ENCODE measurements at regions not wholly inside any gene's neighbourhood (a gene's known extent, or its start where the extent isn't known, plus 50 kb on each side); places are given as distances from the start of the nearest gene placed in this dataset.

DNA sequence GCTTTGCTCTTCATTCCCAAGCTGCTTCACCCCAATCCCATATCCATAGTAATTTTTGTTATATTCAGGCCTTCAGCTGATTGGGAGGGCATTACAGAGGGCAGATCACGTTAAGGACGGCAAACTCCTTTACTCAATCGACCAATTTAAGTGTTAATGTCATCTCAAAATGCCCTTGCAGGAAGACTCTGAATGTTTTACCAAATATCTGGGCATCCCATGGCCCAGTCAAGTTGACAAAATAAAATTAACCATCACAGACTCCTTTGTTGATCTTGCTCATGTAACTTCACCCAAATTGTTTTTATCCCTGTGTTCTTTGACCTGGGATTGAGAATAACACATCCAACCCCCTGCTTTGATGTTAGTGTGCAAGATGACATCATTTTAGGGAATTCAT lies 1018.3 kb upstream of the LCORL start:
- no peaks in the 10 kb centered on the region for H3K4me1 ChIP-seq (ENCODE audit: control insufficient read depth in 1 of 2, low read depth in 2 of 2)
- H3K36me3 ChIP-seq: no peaks in the 10 kb centered on the region
- H3K27me3 ChIP-seq (replicated peaks; ENCODE audit: insufficient read depth): no peaks in the 10 kb centered on the region
- no peak for DNase-seq (ENCODE audit: low spot score)
- no peak overlapping the region for H3K4me3 ChIP-seq
- no peaks in the 10 kb centered on the region for H3K9me3 ChIP-seq
- TF ChIP-seq, protein P1, sequence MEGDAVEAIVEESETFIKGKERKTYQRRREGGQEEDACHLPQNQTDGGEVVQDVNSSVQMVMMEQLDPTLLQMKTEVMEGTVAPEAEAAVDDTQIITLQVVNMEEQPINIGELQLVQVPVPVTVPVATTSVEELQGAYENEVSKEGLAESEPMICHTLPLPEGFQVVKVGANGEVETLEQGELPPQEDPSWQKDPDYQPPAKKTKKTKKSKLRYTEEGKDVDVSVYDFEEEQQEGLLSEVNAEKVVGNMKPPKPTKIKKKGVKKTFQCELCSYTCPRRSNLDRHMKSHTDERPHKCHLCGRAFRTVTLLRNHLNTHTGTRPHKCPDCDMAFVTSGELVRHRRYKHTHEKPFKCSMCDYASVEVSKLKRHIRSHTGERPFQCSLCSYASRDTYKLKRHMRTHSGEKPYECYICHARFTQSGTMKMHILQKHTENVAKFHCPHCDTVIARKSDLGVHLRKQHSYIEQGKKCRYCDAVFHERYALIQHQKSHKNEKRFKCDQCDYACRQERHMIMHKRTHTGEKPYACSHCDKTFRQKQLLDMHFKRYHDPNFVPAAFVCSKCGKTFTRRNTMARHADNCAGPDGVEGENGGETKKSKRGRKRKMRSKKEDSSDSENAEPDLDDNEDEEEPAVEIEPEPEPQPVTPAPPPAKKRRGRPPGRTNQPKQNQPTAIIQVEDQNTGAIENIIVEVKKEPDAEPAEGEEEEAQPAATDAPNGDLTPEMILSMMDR (IDR thresholded peaks at IDR 0.05): no peak
- no peak overlapping the region for H3K27ac ChIP-seq
- no peak for ATAC-seq (ENCODE audit: insufficient number of reproducible peaks, low FRiP score, low read depth)

DNA sequence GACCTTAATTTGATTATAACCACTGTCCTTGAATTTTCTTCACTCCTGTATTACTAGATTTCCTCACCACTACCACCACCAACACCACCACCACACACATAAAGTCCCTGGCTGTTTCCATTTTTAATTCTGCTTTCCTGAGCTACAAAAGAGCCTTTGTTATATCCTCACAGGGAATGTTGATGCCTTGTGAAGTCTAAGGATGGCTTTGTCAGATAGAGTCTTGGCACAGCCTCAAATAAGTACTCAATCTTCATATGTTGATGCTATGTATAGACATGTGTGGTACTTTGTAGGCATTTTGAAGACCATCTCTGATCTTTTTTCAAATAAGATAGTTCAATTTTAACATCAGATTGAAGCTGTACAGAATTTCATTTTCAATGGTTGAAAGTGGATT lies 1016.7 kb upstream of the LCORL start:
- Histone ChIP-seq H3K4me3 (no peak overlapping the region), H3K27ac (no peak overlapping the region), H3K4me1 (ENCODE audit: control insufficient read depth in 1 of 2, low read depth in 2 of 2) (no peaks in the 10 kb centered on the region), H3K27me3 (replicated peaks; ENCODE audit: insufficient read depth) (no peaks in the 10 kb centered on the region), H3K36me3 (no peaks in the 10 kb centered on the region), H3K9me3 (no peaks in the 10 kb centered on the region)
- DNase-seq (ENCODE audit: low spot score) (no peak), ATAC-seq (ENCODE audit: insufficient number of reproducible peaks, low FRiP score, low read depth) (no peak)
- TF ChIP-seq, protein P1 (IDR thresholded peaks at IDR 0.05): no peak

DNA sequence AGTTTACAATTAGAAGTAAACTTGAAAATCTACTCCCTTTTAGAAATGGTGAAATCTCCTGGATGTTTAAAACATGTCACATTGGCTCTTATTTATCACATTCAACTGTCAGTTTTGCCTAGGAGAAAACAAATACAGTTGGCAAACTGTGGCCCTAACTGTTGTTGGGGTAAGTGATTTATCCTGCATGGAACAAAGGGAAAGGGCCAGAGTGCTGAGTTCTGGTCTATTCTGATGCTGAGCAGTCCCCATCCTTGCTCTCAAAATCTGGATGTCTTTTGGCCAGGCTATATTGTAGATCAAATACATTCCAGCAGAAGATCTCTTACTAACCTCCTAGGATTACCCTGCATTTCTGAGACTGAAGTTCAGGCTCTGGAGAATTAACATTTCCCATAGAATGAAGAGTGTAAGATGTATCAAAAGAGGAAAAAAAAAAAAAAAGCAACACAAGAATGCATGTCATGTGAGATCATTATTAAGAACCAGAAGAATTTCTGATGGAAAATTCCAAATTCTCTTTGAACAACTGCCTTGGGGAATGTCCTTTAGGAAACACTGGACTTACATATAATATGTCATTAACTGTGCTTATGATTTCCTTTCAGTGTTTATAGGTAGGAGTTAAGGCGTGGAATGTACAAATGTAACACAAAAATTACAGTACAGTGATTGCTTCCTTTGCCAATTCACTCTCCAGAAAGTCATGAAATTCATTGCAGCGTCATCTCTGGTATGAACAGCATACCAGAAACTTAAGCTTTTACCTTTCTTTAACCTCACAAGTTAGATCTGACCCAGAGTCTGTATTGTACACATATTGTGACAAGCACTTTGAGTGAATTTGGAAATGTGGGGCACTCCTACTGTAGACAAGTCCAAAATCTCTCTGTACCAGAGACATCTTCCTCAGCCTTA lies 1012.5 kb upstream of the LCORL start:
- Histone ChIP-seq H3K4me3 (no peak overlapping the region), H3K27ac (no peak overlapping the region), H3K36me3 (no peaks in the 10 kb centered on the region), H3K9me3 (no peaks in the 10 kb centered on the region), H3K4me1 (ENCODE audit: control insufficient read depth in 1 of 2, low read depth in 2 of 2) (no peaks in the 10 kb centered on the region), H3K27me3 (replicated peaks; ENCODE audit: insufficient read depth) (no peaks in the 10 kb centered on the region)
- TF ChIP-seq, protein P1 (IDR thresholded peaks at IDR 0.05): no peak
- DNase-seq (ENCODE audit: low spot score) (no peak), ATAC-seq (ENCODE audit: insufficient number of reproducible peaks, low FRiP score, low read depth) (no peak)

DNA sequence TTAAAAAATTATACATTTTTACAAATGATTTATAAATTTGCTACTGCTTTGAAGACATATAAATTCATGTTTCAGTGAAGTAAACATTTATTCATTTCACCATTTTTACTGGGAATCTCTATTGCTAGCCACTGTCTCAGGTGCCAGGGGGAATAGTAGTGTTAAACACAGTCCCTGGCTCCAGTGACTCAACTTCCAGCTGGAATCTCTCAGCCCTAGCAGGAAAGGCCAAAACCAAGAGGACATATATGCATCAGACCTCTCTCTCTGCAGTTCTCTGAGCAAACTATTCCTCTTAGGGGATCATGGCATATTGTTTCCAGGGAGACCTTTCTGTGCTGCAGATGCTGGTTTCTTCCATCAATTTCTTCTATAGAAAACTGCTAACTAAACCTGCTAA lies 1009.0 kb upstream of the LCORL start:
- Histone ChIP-seq H3K27ac (no peak overlapping the region), H3K27me3 (replicated peaks; ENCODE audit: insufficient read depth) (no peaks in the 10 kb centered on the region), H3K36me3 (no peaks in the 10 kb centered on the region), H3K4me1 (ENCODE audit: control insufficient read depth in 1 of 2, low read depth in 2 of 2) (no peaks in the 10 kb centered on the region), H3K9me3 (no peaks in the 10 kb centered on the region), H3K4me3 (no peak overlapping the region)
- no peak for ATAC-seq (ENCODE audit: insufficient number of reproducible peaks, low FRiP score, low read depth)
- DNase-seq (ENCODE audit: low spot score): no peak
- TF ChIP-seq, protein P1 (IDR thresholded peaks at IDR 0.05): no peak

DNA sequence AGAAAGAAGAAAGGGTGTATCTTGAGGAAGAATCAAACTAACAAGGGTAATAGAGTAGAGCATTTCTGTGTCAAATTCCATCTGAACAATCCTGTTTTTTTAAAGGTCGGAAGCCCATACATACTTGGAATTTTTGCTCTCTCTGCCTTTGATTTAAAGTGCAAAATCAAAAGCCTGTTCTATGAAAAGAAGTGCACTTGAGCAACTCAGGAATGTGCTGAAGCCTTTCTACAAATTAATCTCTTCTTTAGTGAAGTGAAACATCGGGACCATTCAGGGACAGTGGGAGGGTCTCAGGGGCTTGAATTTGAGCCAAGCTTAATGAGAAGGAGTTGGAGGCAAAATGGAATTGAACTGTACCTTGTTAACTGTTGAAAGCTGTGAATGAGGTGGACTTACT lies 1008.5 kb upstream of the LCORL start:
- Histone ChIP-seq H3K9me3 (no peaks in the 10 kb centered on the region), H3K36me3 (no peaks in the 10 kb centered on the region), H3K27me3 (replicated peaks; ENCODE audit: insufficient read depth) (no peaks in the 10 kb centered on the region), H3K4me3 (no peak overlapping the region), H3K27ac (no peak overlapping the region), H3K4me1 (ENCODE audit: control insufficient read depth in 1 of 2, low read depth in 2 of 2) (no peaks in the 10 kb centered on the region)
- TF ChIP-seq, protein P1 (IDR thresholded peaks at IDR 0.05): no peak
- ATAC-seq (ENCODE audit: insufficient number of reproducible peaks, low FRiP score, low read depth) (no peak), DNase-seq (ENCODE audit: low spot score) (no peak)
